Right atrium auricular region (tissue), 2 donors: ENCODE measurements at regions not wholly inside any gene's neighbourhood (a gene's known extent, or its start where the extent isn't known, plus 50 kb on each side); places are given as distances from the start of the nearest gene placed in this dataset.
A peak's percentile ranks its signal among the peaks of the same experiment; 100 is the strongest.

Source experiments
- DNase-seq: peaks from one replicate; pipeline ENCODE4 v3.0.0-alpha.2; 2019; ENCODE audit warnings: low spot score
- H3K27ac ChIP-seq, 2 donors: fragments of 200-600 bp; sonication (generic); 1 replicate in 1 of 2; 2 replicates in 1 of 2; pipeline ENCODE4 v1.5.1; 2016 to 2019
- H3K27me3 ChIP-seq, 2 donors: fragments of 200-600 bp; sonication (generic); one replicate each; pipeline versions ENCODE4 v1.5.1 to v1.6.0; 2017 to 2019
- H3K36me3 ChIP-seq: fragments of 200-600 bp; sonication (generic); one replicate; pipeline ENCODE4 v1.5.1; 2016
- H3K4me1 ChIP-seq, 2 donors: fragments of 200-600 bp; sonication (generic); one replicate each; pipeline versions ENCODE4 v1.5.1 to v1.6.0; 2017 to 2019
- H3K4me3 ChIP-seq, 2 donors: fragments of 200-600 bp; sonication (generic); 1 replicate in 1 of 2; 2 replicates in 1 of 2; pipeline ENCODE4 v1.5.1; 2017 to 2019; ENCODE audit warnings: mild to moderate bottlenecking in 1 of 2, moderate library complexity in 1 of 2
- H3K9me3 ChIP-seq, 2 donors: fragments of 200-600 bp; sonication (generic); one replicate each; pipeline ENCODE4 v1.5.1; 2019
- CTCF ChIP-seq, 2 donors: fragments of 200-600 bp; sonication (generic); IDR thresholded peaks; one replicate each; pipeline ENCODE4 v1.5.1; 2019; ENCODE audit warnings: antibody characterized with exemption in 2 of 2

- Histone ChIP-seq H3K27me3 (no peaks in the 10 kb centered on the region), H3K4me3 (no peak overlapping the region), H3K4me1 (no peaks in the 10 kb centered on the region), H3K36me3 (no peaks in the 10 kb centered on the region), H3K27ac (no peak overlapping the region), H3K9me3 (no peaks in the 10 kb centered on the region)
- no peak for TF ChIP-seq CTCF (IDR thresholded peaks at IDR 0.05)
- DNase-seq, result no peak
Measured at GRCh38 chr16:55076053-55076452, 145.4 kb downstream of the IRX5 start.

DNA sequence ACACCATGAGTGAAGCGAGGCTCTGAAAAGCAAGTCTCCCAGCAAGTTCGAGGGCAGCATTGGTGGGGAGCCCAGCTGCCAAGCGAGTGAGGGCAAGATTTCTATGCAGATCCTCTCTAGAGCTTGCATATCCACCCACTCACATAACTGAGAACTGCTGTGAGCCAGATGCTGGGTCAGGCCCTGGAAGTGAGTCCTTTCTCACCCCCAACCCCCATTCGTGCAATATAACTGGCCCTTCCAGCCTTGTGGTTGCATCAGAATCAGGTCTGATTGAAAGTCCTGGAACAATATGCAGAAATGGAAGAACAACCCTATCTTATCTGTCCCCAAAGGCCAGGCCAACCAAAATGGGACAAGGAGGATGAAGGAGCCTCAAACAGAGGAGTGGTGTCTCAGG is 146.6 kb downstream of the IRX5 start:
- no peak for TF ChIP-seq CTCF (IDR thresholded peaks at IDR 0.05)
- no peak overlapping the region for H3K4me3 ChIP-seq
- H3K36me3 ChIP-seq, result no peaks in the 10 kb centered on the region

DNA sequence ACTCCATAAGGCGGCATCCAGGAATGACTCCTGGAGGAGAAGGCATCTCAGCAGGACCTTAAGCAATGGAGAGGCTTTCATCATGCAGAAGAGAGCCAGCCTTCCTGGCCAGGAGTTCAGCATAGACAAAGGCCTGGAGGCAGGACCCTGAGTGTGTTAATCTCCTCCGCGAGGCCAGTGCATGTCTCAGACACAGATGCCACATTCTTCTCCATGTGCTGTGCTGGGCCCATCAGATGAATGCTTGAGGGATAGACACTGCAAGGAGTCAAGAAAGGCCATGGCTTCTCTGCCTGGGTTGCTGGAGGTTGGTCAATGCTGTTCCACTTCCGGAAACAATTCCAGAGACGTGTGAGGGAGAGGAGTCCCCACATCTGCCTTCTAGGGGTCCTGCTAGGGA is 147.5 kb downstream of the IRX5 start:
- Histone ChIP-seq H3K27ac (no peak overlapping the region), H3K27me3 (no peaks in the 10 kb centered on the region), H3K4me1 (no peaks in the 10 kb centered on the region), H3K9me3 (no peaks in the 10 kb centered on the region), H3K36me3 (no peaks in the 10 kb centered on the region), H3K4me3 (no peak overlapping the region)
- TF ChIP-seq CTCF (IDR thresholded peaks at IDR 0.05), result no peak
- no peak for DNase-seq

More for the DNA sequence above, 146.6 kb downstream of the IRX5 start:
- Histone ChIP-seq H3K9me3 (no peaks in the 10 kb centered on the region), H3K4me1 (no peaks in the 10 kb centered on the region), H3K27ac (no peak overlapping the region), H3K27me3 (no peaks in the 10 kb centered on the region)
- no peak for DNase-seq

GRCh38 chr16:55078699-55079410 is 148.2 kb downstream of the IRX5 start:
- Histone ChIP-seq H3K9me3 (no peaks in the 10 kb centered on the region), H3K4me3 (no peak overlapping the region), H3K4me1 (no peaks in the 10 kb centered on the region), H3K27ac (no peak overlapping the region), H3K36me3 (no peaks in the 10 kb centered on the region), H3K27me3 (no peaks in the 10 kb centered on the region)
- no peak for DNase-seq
- no peak for TF ChIP-seq CTCF (IDR thresholded peaks at IDR 0.05)

GRCh38 chr16:55081622-55082590 is 151.2 kb downstream of the IRX5 start:
- peak overlapping the region in 1 of 2 donors; percentile 9 for H3K4me3 ChIP-seq
- no peaks in the 10 kb centered on the region for H3K9me3 ChIP-seq
- no peak overlapping the region for H3K27ac ChIP-seq
- H3K4me1 ChIP-seq, result no peaks in the 10 kb centered on the region
- no peak for DNase-seq
- no peaks in the 10 kb centered on the region for H3K27me3 ChIP-seq
- H3K36me3 ChIP-seq, result no peaks in the 10 kb centered on the region
- TF ChIP-seq CTCF (IDR thresholded peaks at IDR 0.05), result no peak
